Stimulated activated CD4-positive, alpha-beta T cell treated with anti-CD3 and anti-CD28 coated beads, Interleukin-4, amount 100 ng/mL, for 48 hours (primary cell): ENCODE measurements at regions not wholly inside any gene's neighbourhood (a gene's known extent, or its start where the extent isn't known, plus 50 kb on each side); places are given as distances from the start of the nearest gene placed in this dataset.

ENCODE experiments used
- DNase-seq, 2 donors: peaks; one replicate each; pipeline ENCODE4 v3.0.0-alpha.2; 2020; ENCODE audit warnings: low read depth in 2 of 2

- no peak for DNase-seq
Measured at GRCh38 chr1:234536741-234537140, 57.8 kb upstream of the TARBP1 start.

GRCh38 chr1:234535763-234536515, 57.0 kb upstream of the TARBP1 start:
- no peak for DNase-seq

GRCh38 chr1:234535218-234535617, 56.2 kb upstream of the TARBP1 start:
- DNase-seq, result no peak

GRCh38 chr1:234533975-234534876, 55.2 kb upstream of the TARBP1 start:
- no peak for DNase-seq

- no peak for DNase-seq
Measured at GRCh38 chr1:234533034-234533891, 54.3 kb upstream of the TARBP1 start.

GRCh38 chr1:234532503-234532922, 53.5 kb upstream of the TARBP1 start:
- no peak for DNase-seq

GRCh38 chr1:234531151-234531635, 52.2 kb upstream of the TARBP1 start:
- DNase-seq, result no peak

- no peak for DNase-seq
Measured at GRCh38 chr1:234530672-234531071, 51.7 kb upstream of the TARBP1 start.

- no peak for DNase-seq
Measured at GRCh38 chr1:234529950-234530237, 50.9 kb upstream of the TARBP1 start.

GRCh38 chr1:234529095-234529949, 50.3 kb upstream of the TARBP1 start:
- no peak for DNase-seq
